ENCODE measurements at regions not wholly inside any gene's neighbourhood (a gene's known extent, or its start where the extent isn't known, plus 50 kb on each side); places are given as distances from the start of the nearest gene placed in this dataset.
"Not testable (repeated sequence)": the region's sequence is repeated elsewhere in the genome, so short reads cannot be mapped to it uniquely, and the experiment has no call there.

- no peak overlapping the region for H3K27ac Mint-ChIP-seq (ENCODE audit: unreplicated experiment)
- H3K27me3 ChIP-seq (ENCODE audit: insufficient read depth, low read length), result peaks cover 2% of the 10 kb centered on the region
- no peak overlapping the region for H3K9ac ChIP-seq (ENCODE audit: low read length)
- no peaks in the 10 kb centered on the region for H3K4me1 Mint-ChIP-seq (ENCODE audit: low read depth, unreplicated experiment)
- H3K9me3 Mint-ChIP-seq (ENCODE audit: unreplicated experiment), result peaks cover 4% of the 10 kb centered on the region
- peaks cover 9% of the 10 kb centered on the region for H3K27me3 Mint-ChIP-seq (ENCODE audit: low read depth, unreplicated experiment)
- no peak overlapping the region for H3K4me3 Mint-ChIP-seq (ENCODE audit: unreplicated experiment)
- TF ChIP-seq CTCF (IDR thresholded peaks at IDR 0.05; ENCODE audit: insufficient read depth, low read depth, low read length) (no peak), EZH2 (IDR thresholded peaks at IDR 0.05; ENCODE audit: insufficient read depth, low read length) (no peak)
- DNase-seq (ENCODE audit: low read depth), result no peak
- no peak overlapping the region for H3K4me3 ChIP-seq (ENCODE audit: insufficient read depth, low read depth, low read length)
- H3K36me3 Mint-ChIP-seq (ENCODE audit: low read depth, unreplicated experiment), result no peaks in the 10 kb centered on the region
- no peaks in the 10 kb centered on the region for H3K79me2 ChIP-seq (ENCODE audit: insufficient read depth, low read length)
- no peaks in the 10 kb centered on the region for H3K4me1 ChIP-seq (ENCODE audit: insufficient read depth, low read length)
- no peaks in the 10 kb centered on the region for H4K20me1 ChIP-seq (ENCODE audit: insufficient read depth, low read length)
- no peak for FAIRE-seq
- no peaks in the 10 kb centered on the region for H3K36me3 ChIP-seq (ENCODE audit: insufficient read depth, low read length)
- no peak overlapping the region for H2AFZ ChIP-seq (ENCODE audit: low read depth, low read length)
- H3K27ac ChIP-seq (ENCODE audit: low read depth, low read length), result no peak overlapping the region
- no peak overlapping the region for H3K4me2 ChIP-seq (ENCODE audit: low read length)
- no peaks in the 10 kb centered on the region for H3K9me3 ChIP-seq (ENCODE audit: insufficient read depth, low read depth, low read length)
Measured at GRCh38 chr3:31321620-31322019, 211.1 kb upstream of the STT3B start.

GRCh38 chr3:31322460-31322859 lies 210.3 kb upstream of the STT3B start:
- TF ChIP-seq CTCF (IDR thresholded peaks at IDR 0.05; ENCODE audit: insufficient read depth, low read depth, low read length) (no peak), EZH2 (IDR thresholded peaks at IDR 0.05; ENCODE audit: insufficient read depth, low read length) (no peak)
- H3K4me3 ChIP-seq (ENCODE audit: insufficient read depth, low read depth, low read length), result no peak overlapping the region
- H2AFZ ChIP-seq (ENCODE audit: low read depth, low read length), result no peak overlapping the region

DNA sequence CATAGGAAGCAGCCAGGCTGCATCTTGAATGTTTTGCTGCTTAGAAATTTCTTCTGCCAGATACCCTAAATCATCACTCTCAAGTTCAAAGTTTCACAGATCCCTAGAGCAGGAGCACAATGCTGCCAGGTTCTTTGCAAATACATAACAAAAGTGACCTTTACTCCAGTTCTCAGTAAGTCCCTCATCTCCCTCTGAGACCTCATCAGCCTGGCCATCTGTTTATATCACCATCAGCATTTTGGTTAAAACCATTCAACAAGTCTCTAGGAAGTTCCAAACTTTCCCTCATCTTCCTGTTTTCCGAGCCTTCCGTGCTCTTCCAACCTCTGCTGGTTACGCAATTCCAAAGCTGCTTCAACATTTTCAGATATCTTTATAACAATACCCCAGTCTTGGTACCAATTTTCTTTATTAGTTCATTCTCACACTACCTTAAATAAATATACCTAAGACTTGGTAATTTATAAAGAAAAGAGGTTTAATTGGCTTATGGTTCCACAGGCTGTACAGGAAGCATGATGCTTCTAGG lies 204.8 kb upstream of the STT3B start:
- H3K36me3 ChIP-seq (ENCODE audit: insufficient read depth, low read length); H3K79me2 ChIP-seq (ENCODE audit: insufficient read depth, low read length); H3K4me3 Mint-ChIP-seq (ENCODE audit: unreplicated experiment); H3K27ac ChIP-seq (ENCODE audit: low read depth, low read length); H3K4me1 ChIP-seq (ENCODE audit: insufficient read depth, low read length); H3K9me3 Mint-ChIP-seq (ENCODE audit: unreplicated experiment); H3K4me3 ChIP-seq (ENCODE audit: insufficient read depth, low read depth, low read length); H3K27me3 ChIP-seq (ENCODE audit: insufficient read depth, low read length); H3K9ac ChIP-seq (ENCODE audit: low read length); H3K9me3 ChIP-seq (ENCODE audit: insufficient read depth, low read depth, low read length); H3K27ac Mint-ChIP-seq (ENCODE audit: unreplicated experiment); H4K20me1 ChIP-seq (ENCODE audit: insufficient read depth, low read length); DNase-seq (ENCODE audit: low read depth); H3K27me3 Mint-ChIP-seq (ENCODE audit: low read depth, unreplicated experiment); H3K36me3 Mint-ChIP-seq (ENCODE audit: low read depth, unreplicated experiment); H3K4me1 Mint-ChIP-seq (ENCODE audit: low read depth, unreplicated experiment); FAIRE-seq; H3K4me2 ChIP-seq (ENCODE audit: low read length); H2AFZ ChIP-seq (ENCODE audit: low read depth, low read length): not testable (repeated sequence)

More at GRCh38 chr3:31322460-31322859, 210.3 kb upstream of the STT3B start:
- peak; percentile 46 for DNase-seq (ENCODE audit: low read depth)
- Histone ChIP-seq H4K20me1 (ENCODE audit: insufficient read depth, low read length) (no peaks in the 10 kb centered on the region), H3K27me3 (ENCODE audit: insufficient read depth, low read length) (peaks cover 2% of the 10 kb centered on the region), H3K4me1 (ENCODE audit: insufficient read depth, low read length) (no peaks in the 10 kb centered on the region), H3K27ac (ENCODE audit: low read depth, low read length) (no peak overlapping the region), H3K4me2 (ENCODE audit: low read length) (no peak overlapping the region), H3K79me2 (ENCODE audit: insufficient read depth, low read length) (no peaks in the 10 kb centered on the region), H3K36me3 (ENCODE audit: insufficient read depth, low read length) (no peaks in the 10 kb centered on the region), H3K9me3 (ENCODE audit: insufficient read depth, low read depth, low read length) (peaks cover 4% of the 10 kb centered on the region), H3K9ac (ENCODE audit: low read length) (no peak overlapping the region)
- H3K4me3 Mint-ChIP-seq (ENCODE audit: unreplicated experiment), result no peak overlapping the region
- H3K36me3 Mint-ChIP-seq (ENCODE audit: low read depth, unreplicated experiment), result no peaks in the 10 kb centered on the region
- no peak for FAIRE-seq
- peaks cover 1% of the 10 kb centered on the region for H3K9me3 Mint-ChIP-seq (ENCODE audit: unreplicated experiment)
- H3K4me1 Mint-ChIP-seq (ENCODE audit: low read depth, unreplicated experiment), result no peaks in the 10 kb centered on the region
- peaks cover 9% of the 10 kb centered on the region for H3K27me3 Mint-ChIP-seq (ENCODE audit: low read depth, unreplicated experiment)
- H3K27ac Mint-ChIP-seq (ENCODE audit: unreplicated experiment), result no peak overlapping the region
